ENCODE measurements at regions not wholly inside any gene's neighbourhood (a gene's known extent, or its start where the extent isn't known, plus 50 kb on each side); places are given as distances from the start of the nearest gene placed in this dataset.

DNA sequence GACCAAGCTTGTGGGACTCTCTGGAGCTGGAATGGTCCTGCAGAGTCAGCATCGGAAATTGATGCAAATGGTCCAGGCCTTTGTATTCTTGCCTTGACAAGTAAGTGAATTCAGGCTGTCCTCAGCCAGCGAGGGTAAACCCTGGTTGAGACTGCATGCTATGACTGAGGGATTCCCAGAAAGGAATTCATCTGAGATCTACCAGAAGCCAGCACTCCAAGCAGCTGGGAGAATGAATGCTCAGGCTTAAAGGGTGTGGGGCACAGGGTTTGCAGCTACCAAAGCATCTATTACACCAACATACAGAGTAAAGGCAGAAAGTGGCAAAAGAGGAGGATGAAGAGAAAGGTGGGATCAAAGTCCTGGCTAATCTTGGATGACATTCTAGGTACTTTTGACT lies 257.0 kb upstream of the LYPLAL1 start:
- Mint-ChIP-seq H3K27ac (no peak overlapping the region), H3K27me3 (no peaks in the 10 kb centered on the region), H3K4me1 (ENCODE audit: low read depth) (no peaks in the 10 kb centered on the region), H3K4me3 (no peak overlapping the region), H3K36me3 (ENCODE audit: low read depth) (no peaks in the 10 kb centered on the region), H3K9me3 (peaks cover under 1% of the 10 kb centered on the region)
- no peak for ATAC-seq
- ChIA-PET CTCF (no interaction called here), POLR2A (no interaction called here)
- intact Hi-C loops (cut with micrococcal nuclease) = no loop called here
- TF ChIP-seq, protein P1, sequence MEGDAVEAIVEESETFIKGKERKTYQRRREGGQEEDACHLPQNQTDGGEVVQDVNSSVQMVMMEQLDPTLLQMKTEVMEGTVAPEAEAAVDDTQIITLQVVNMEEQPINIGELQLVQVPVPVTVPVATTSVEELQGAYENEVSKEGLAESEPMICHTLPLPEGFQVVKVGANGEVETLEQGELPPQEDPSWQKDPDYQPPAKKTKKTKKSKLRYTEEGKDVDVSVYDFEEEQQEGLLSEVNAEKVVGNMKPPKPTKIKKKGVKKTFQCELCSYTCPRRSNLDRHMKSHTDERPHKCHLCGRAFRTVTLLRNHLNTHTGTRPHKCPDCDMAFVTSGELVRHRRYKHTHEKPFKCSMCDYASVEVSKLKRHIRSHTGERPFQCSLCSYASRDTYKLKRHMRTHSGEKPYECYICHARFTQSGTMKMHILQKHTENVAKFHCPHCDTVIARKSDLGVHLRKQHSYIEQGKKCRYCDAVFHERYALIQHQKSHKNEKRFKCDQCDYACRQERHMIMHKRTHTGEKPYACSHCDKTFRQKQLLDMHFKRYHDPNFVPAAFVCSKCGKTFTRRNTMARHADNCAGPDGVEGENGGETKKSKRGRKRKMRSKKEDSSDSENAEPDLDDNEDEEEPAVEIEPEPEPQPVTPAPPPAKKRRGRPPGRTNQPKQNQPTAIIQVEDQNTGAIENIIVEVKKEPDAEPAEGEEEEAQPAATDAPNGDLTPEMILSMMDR (IDR thresholded peaks at IDR 0.05) = no peak
- DNase-seq = no peak

DNA sequence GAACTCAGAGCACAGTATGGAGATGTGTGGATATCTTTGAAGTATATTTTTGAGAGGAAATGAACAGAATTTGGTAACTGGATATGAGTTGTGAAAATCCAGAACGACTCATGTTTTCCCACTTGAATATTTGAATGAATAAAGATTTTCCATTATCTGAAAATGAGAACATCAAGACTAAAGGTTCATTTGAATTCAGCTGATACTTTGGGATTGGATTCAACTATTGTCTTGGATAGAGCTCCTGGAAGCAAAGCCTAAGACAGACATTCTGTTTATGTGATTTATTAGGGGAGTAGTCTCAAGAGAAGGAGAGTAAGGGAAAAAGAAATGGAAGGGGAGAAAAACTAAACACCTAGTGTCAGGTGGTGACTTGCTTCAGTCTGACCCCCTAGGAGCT lies 256.0 kb upstream of the LYPLAL1 start:
- no peaks in the 10 kb centered on the region for H3K36me3 Mint-ChIP-seq (ENCODE audit: low read depth)
- H3K4me3 Mint-ChIP-seq = no peak overlapping the region
- no peaks in the 10 kb centered on the region for H3K9me3 Mint-ChIP-seq
- ATAC-seq = no peak
- intact Hi-C loops (cut with micrococcal nuclease) = no loop called here
- no peak overlapping the region for H3K27ac Mint-ChIP-seq
- TF ChIP-seq, protein P1 (IDR thresholded peaks at IDR 0.05) = no peak
- DNase-seq = no peak
- no peaks in the 10 kb centered on the region for H3K4me1 Mint-ChIP-seq (ENCODE audit: low read depth)
- ChIA-PET POLR2A (interaction anchor here (0.7 kb wide), 1 partner anchor 39 kb away, joined by 3 read pairs; no protein-coding TSS in a partner anchor), CTCF (no interaction called here)
- no peaks in the 10 kb centered on the region for H3K27me3 Mint-ChIP-seq

- Mint-ChIP-seq H3K27me3 (peaks cover 4% of the 10 kb centered on the region), H3K27ac (no peak overlapping the region), H3K4me3 (no peak overlapping the region), H3K4me1 (ENCODE audit: low read depth) (no peaks in the 10 kb centered on the region), H3K36me3 (ENCODE audit: low read depth) (no peaks in the 10 kb centered on the region), H3K9me3 (no peaks in the 10 kb centered on the region)
- intact Hi-C loops (cut with micrococcal nuclease) = no loop called here
- TF ChIP-seq, protein P1 (IDR thresholded peaks at IDR 0.05) = no peak
- ATAC-seq (no peak), DNase-seq (no peak)
- POLR2A ChIA-PET = no interaction called here
- CTCF ChIA-PET = no interaction called here
These were observed 247.9 kb upstream of the LYPLAL1 start for GRCh38 chr1:218925777-218926176.

DNA sequence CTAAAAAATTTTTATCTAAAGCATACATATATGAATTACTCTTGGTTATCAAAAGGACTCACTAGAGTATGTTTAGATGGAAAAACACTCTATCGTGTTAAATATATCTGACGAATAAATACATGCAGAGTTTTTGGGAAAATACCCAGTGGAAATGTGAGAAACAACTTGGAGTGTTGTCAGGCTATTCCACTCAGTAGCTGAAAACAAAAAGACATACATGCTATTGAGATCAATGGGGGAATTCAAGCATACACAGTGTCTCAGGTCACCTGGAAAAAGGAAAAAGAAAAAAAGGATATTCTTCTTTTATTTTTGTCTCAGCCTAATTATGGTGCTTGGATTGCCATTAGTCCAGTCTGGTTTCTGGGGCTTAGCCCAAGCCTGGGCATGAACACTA lies 247.0 kb upstream of the LYPLAL1 start:
- TF ChIP-seq, protein P1 (IDR thresholded peaks at IDR 0.05) = no peak
- Mint-ChIP-seq H3K36me3 (ENCODE audit: low read depth) (no peaks in the 10 kb centered on the region), H3K4me1 (ENCODE audit: low read depth) (no peaks in the 10 kb centered on the region), H3K27me3 (peaks cover 4% of the 10 kb centered on the region), H3K4me3 (no peak overlapping the region), H3K9me3 (no peaks in the 10 kb centered on the region), H3K27ac (no peak overlapping the region)
- ChIA-PET POLR2A (no interaction called here), CTCF (no interaction called here)
- intact Hi-C loops (cut with micrococcal nuclease) = no loop called here
- ATAC-seq (no peak), DNase-seq (no peak)

DNA sequence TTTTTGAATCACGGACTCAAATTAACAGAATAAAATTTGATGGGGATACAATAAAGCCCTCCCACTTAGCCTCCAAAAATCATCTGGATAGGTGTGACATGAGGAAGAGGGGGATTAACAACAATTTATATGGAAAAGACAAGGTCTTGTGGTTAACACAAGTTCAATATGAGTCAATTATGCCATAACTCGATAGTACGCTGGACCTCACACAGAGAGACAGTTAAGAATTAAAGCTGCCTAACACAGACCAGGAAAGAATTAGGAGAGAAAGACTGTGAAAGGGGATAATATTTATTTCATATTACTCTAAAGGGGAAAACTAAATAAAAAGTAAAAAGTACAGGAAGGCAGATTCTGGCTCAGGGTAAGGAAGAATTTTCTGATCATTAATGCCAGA lies 243.7 kb upstream of the LYPLAL1 start:
- Mint-ChIP-seq H3K27ac (no peak overlapping the region), H3K4me1 (ENCODE audit: low read depth) (no peaks in the 10 kb centered on the region), H3K36me3 (ENCODE audit: low read depth) (no peaks in the 10 kb centered on the region), H3K9me3 (peaks cover 1% of the 10 kb centered on the region), H3K4me3 (no peak overlapping the region), H3K27me3 (peaks cover 1% of the 10 kb centered on the region)
- ATAC-seq = no peak
- TF ChIP-seq, protein P1 (IDR thresholded peaks at IDR 0.05) = no peak
- DNase-seq = no peak
- CTCF ChIA-PET = no interaction called here
- POLR2A ChIA-PET = no interaction called here
- intact Hi-C loops (cut with micrococcal nuclease) = no loop called here

Data from activated CD8-positive, alpha-beta T cell treated with anti-CD3 and anti-CD28 coated beads for 36 hours (primary cell).